Epithelial cell of esophagus (primary cell): ENCODE measurements at regions not wholly inside any gene's neighbourhood (a gene's known extent, or its start where the extent isn't known, plus 50 kb on each side); places are given as distances from the start of the nearest gene placed in this dataset.
"Not testable (repeated sequence)": the region's sequence is repeated elsewhere in the genome, so short reads cannot be mapped to it uniquely, and the experiment has no call there.

Experiments
- DNase-seq: peaks from one replicate; pipeline ENCODE4 v3.0.0; 2010; ENCODE audit warnings: low read depth
- H3K4me3 ChIP-seq: 2 replicates; pipeline ENCODE4 v1.5.1; 2011; ENCODE audit warnings: mild to moderate bottlenecking, low read length, control low read depth
- CTCF ChIP-seq: IDR thresholded peaks from 2 replicates; pipeline ENCODE4 v1.5.1; 2011; ENCODE audit warnings: low read depth, mild to moderate bottlenecking, low read length, control low read depth, inconsistent platforms; ENCODE audit not compliant: insufficient read depth; ENCODE audit errors: missing control alignments

GRCh38 chr12:75658286-75658685 is 146.9 kb upstream of the KRR1 start:
- no peak for TF ChIP-seq CTCF
- peak; percentile 45 for DNase-seq
- H3K4me3 ChIP-seq, result no peak overlapping the region

- TF ChIP-seq CTCF, result no peak
- H3K4me3 ChIP-seq, result no peak overlapping the region
- DNase-seq, result no peak
These were observed 146.4 kb upstream of the KRR1 start for GRCh38 chr12:75657831-75658230.

- peak; percentile 88 for DNase-seq
- not testable (repeated sequence) for H3K4me3 ChIP-seq
These were observed 145.9 kb upstream of the KRR1 start for GRCh38 chr12:75657354-75657753.

- DNase-seq, result peak; percentile 99
- TF ChIP-seq CTCF, result no peak
- no peak overlapping the region for H3K4me3 ChIP-seq
These were observed 145.2 kb upstream of the KRR1 start for GRCh38 chr12:75656648-75657047.

GRCh38 chr12:75656210-75656609 is 144.8 kb upstream of the KRR1 start:
- TF ChIP-seq CTCF, result no peak
- no peak overlapping the region for H3K4me3 ChIP-seq
- DNase-seq, result peak; percentile 67

GRCh38 chr12:75655315-75655806 is 144.0 kb upstream of the KRR1 start:
- no peak for TF ChIP-seq CTCF
- H3K4me3 ChIP-seq, result no peak overlapping the region
- no peak for DNase-seq

- TF ChIP-seq CTCF, result no peak
- peak; percentile 82 for DNase-seq
- H3K4me3 ChIP-seq, result no peak overlapping the region
These were observed 139.9 kb upstream of the KRR1 start for GRCh38 chr12:75651342-75651695.

GRCh38 chr12:75650595-75651341 is 139.4 kb upstream of the KRR1 start:
- peak; percentile 31 for DNase-seq
- TF ChIP-seq CTCF, result no peak
- H3K4me3 ChIP-seq, result no peak overlapping the region
